ENCODE measurements at regions not wholly inside any gene's neighbourhood (a gene's known extent, or its start where the extent isn't known, plus 50 kb on each side); places are given as distances from the start of the nearest gene placed in this dataset.
A peak's percentile ranks its signal among the peaks of the same experiment; 100 is the strongest.
"Not testable (repeated sequence)": the region's sequence is repeated elsewhere in the genome, so short reads cannot be mapped to it uniquely, and the experiment has no call there.

DNA sequence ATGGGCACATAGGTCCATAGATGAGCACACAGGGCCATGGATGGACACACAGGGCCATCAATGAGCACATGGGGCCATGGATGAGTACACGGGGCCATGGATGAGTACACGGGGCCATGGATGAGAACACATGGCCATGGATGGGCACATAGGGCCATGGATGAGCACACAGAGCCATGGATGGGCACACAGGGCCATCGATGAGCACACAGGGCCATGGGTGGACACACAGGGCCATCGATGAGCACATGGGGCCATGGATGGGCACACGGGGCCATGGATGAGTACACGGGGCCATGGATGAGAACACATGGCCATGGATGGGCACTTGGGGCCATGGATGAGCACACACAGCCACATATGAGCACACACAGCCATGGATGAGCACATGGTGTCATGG lies 192.6 kb upstream of the HDAC4 start:
- no peaks in the 10 kb centered on the region for H3K27me3 ChIP-seq (ENCODE audit: insufficient read depth, low read length, poor library complexity, severe bottlenecking)
- Mint-ChIP-seq H3K36me3 (peaks cover 0 to 4% (median 0%) of the 10 kb centered on the region in 3 donors), H3K4me1 (peaks cover 0 to 4% (median 0%) of the 10 kb centered on the region in 3 donors), H3K4me3 (no peak overlapping the region), H3K27ac (no peak overlapping the region), H3K27me3 (peaks cover 0 to 5% of the 10 kb centered on the region in 2 donors), H3K9me3 (no peaks in the 10 kb centered on the region)
- no peaks in the 10 kb centered on the region for H3K36me3 ChIP-seq (ENCODE audit: insufficient read depth, low read length)
- ChIA-PET POLR2A (no interaction called here), CTCF (no interaction called here)
- no peaks in the 10 kb centered on the region for H3K9me3 ChIP-seq (ENCODE audit: low read length)
- no peak overlapping the region for H3K4me3 ChIP-seq (ENCODE audit: low read length)
- H3K27ac ChIP-seq (ENCODE audit: low read depth, low read length): no peak overlapping the region
- H3K4me1 ChIP-seq (ENCODE audit: insufficient read depth, low read length): no peaks in the 10 kb centered on the region
- DNase-seq: peak in 1 of 5 donors; percentile 6

DNA sequence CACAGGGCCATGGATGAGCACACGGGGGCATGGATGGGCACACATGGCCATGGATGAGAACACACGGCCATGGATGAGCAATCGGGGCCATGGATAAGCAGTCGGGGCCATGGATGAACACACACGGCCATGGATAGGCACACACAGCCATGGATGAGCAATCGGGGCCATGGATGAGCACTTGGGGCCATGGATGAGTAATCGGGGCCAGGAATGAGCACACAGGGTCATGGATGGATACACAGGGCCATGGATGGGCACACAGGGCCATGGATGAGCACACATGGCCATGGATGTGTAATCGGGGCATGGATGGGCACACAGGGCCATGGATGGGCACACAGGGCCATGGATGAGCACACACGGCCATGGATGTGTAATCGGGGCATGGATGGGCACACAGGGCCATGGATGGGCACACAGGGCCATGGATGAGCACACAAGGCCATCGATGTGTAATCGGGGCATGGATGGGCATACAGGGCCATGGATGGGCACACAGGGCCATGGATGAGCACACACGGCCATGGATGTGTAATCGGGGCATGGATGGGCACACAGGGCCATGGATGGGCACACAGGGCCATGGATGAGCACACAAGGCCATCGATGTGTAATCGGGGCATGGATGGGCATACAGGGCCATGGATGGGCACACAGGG lies 191.9 kb upstream of the HDAC4 start:
- H3K27me3 Mint-ChIP-seq: not testable (repeated sequence)

DNA sequence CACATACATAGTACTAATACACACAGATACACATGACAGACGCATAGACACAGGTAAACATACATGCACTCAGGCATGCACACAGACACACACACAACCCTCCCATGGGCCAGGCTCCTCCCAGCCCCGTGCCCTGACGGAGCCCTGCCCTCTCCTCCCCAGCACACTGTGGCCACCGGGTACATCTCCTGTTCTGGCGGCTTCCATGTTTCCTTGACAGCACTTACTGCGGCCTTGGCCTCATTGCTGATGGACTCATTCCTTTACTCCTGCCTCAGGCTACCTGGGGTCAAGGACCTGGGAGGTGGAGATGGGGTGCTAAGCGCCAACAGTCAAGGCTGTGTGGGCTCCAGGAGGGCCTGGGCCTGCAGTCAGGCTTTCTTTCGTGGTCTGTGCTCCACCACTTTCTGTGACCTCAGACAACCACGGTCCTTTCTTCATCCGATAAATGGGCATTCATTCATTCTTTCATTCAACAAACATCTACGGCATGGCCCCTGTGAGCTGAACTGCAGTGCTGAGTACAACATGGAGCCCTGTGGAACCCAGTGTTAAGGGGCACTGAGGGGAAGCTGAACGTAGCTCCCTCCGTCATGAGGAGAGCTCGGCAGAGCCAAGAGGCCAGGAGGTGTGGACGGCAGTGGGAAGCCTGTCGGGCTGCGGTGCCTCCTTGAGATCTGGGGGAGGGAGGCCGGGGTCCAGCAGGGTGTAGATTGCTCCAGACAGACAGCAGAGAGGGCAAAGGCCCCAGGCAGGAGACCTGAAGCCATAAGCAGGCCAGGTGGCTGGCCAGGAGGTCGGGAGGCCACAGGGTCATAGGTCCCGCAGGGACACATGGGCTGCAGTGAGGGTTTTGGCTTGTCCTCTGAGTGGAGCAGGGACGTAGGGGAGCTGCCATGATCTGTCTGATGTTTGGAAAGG lies 190.4 kb upstream of the HDAC4 start:
- Mint-ChIP-seq H3K4me1 (peaks cover 0 to 4% (median 0%) of the 10 kb centered on the region in 3 donors), H3K4me3 (no peak overlapping the region), H3K36me3 (peaks cover 0 to 4% (median 0%) of the 10 kb centered on the region in 3 donors), H3K9me3 (no peaks in the 10 kb centered on the region), H3K27ac (peak overlapping the region in 2 of 8 donors; percentile 5 to 7), H3K27me3 (peaks cover 5 to 12% of the 10 kb centered on the region in 2 donors)
- Histone ChIP-seq H3K4me1 (ENCODE audit: insufficient read depth, low read length) (no peaks in the 10 kb centered on the region), H3K36me3 (ENCODE audit: insufficient read depth, low read length) (no peaks in the 10 kb centered on the region), H3K27ac (ENCODE audit: low read depth, low read length) (no peak overlapping the region), H3K4me3 (ENCODE audit: low read length) (no peak overlapping the region), H3K9me3 (ENCODE audit: low read length) (no peaks in the 10 kb centered on the region), H3K27me3 (ENCODE audit: insufficient read depth, low read length, poor library complexity, severe bottlenecking) (no peaks in the 10 kb centered on the region)
- POLR2A ChIA-PET: no interaction called here
- CTCF ChIA-PET: no interaction called here
- peak in 1 of 5 donors; percentile 40 for DNase-seq

More for the DNA sequence above, 191.9 kb upstream of the HDAC4 start:
- DNase-seq: peak in 1 of 5 donors; percentile 21
- H3K36me3 ChIP-seq (ENCODE audit: insufficient read depth, low read length); H3K36me3 Mint-ChIP-seq; H3K9me3 ChIP-seq (ENCODE audit: low read length); CTCF ChIA-PET; POLR2A ChIA-PET; H3K27me3 ChIP-seq (ENCODE audit: insufficient read depth, low read length, poor library complexity, severe bottlenecking); H3K4me3 ChIP-seq (ENCODE audit: low read length); H3K4me1 Mint-ChIP-seq; H3K27ac Mint-ChIP-seq; H3K27ac ChIP-seq (ENCODE audit: low read depth, low read length); H3K4me1 ChIP-seq (ENCODE audit: insufficient read depth, low read length); H3K4me3 Mint-ChIP-seq; H3K9me3 Mint-ChIP-seq: not testable (repeated sequence)

DNA sequence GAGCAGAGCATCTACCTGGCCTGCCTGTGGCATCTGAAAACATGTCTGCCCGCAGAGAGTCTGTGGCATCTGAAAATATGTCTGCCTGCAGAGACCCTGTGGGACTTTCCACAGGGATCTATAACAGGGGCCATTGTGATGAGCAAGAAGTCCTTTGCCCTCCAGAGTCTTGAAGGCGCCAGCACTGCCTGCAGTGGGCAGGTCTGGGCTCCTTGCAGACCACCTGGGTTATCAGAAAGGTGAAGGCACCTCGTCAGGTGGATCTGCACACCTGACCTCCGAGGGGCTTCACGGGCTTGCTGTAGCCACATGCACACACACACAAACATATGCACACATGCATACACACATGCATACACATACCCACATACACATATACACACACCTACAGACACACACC lies 189.5 kb upstream of the HDAC4 start:
- H3K36me3 Mint-ChIP-seq: peaks cover 0 to 4% (median 0%) of the 10 kb centered on the region in 3 donors
- no peaks in the 10 kb centered on the region for H3K4me1 ChIP-seq (ENCODE audit: insufficient read depth, low read length)
- DNase-seq: no peak
- no peak overlapping the region for H3K27ac Mint-ChIP-seq
- H3K4me3 ChIP-seq (ENCODE audit: low read length): no peak overlapping the region
- no peak overlapping the region for H3K4me3 Mint-ChIP-seq
- no peaks in the 10 kb centered on the region for H3K9me3 ChIP-seq (ENCODE audit: low read length)
- no peak overlapping the region for H3K27ac ChIP-seq (ENCODE audit: low read depth, low read length)
- peaks cover 5 to 16% of the 10 kb centered on the region in 2 donors for H3K27me3 Mint-ChIP-seq
- ChIA-PET POLR2A (no interaction called here), CTCF (no interaction called here)
- no peaks in the 10 kb centered on the region for H3K36me3 ChIP-seq (ENCODE audit: insufficient read depth, low read length)
- no peaks in the 10 kb centered on the region for H3K27me3 ChIP-seq (ENCODE audit: insufficient read depth, low read length, poor library complexity, severe bottlenecking)
- H3K4me1 Mint-ChIP-seq: peaks cover 0 to 4% (median 0%) of the 10 kb centered on the region in 3 donors
- no peaks in the 10 kb centered on the region for H3K9me3 Mint-ChIP-seq

DNA sequence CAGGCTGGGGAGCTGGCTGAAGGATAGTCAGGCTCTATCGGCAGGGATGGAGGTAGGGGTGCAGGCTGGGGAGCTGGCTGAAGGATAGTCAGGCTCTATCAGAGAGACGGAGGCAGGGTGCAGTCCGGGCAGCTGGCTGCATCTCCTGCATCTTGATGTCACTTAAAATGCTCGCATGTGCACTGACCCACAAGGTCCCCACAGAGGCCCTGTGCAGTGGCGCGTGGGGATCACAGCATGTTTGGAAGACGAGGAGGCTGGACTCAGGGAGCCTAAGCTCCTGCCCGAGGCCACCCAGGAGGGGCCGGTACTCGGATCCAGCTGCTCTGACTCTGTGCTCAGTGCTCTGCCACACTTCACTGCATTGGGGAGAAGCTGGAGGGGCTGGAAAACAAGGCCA lies 189.0 kb upstream of the HDAC4 start:
- Histone ChIP-seq H3K36me3 (ENCODE audit: insufficient read depth, low read length) (no peaks in the 10 kb centered on the region), H3K9me3 (ENCODE audit: low read length) (no peaks in the 10 kb centered on the region), H3K4me1 (ENCODE audit: insufficient read depth, low read length) (no peaks in the 10 kb centered on the region), H3K27me3 (ENCODE audit: insufficient read depth, low read length, poor library complexity, severe bottlenecking) (no peaks in the 10 kb centered on the region), H3K4me3 (ENCODE audit: low read length) (no peak overlapping the region), H3K27ac (ENCODE audit: low read depth, low read length) (no peak overlapping the region)
- ChIA-PET CTCF (no interaction called here), POLR2A (no interaction called here)
- Mint-ChIP-seq H3K9me3 (no peaks in the 10 kb centered on the region), H3K27me3 (peaks cover 5 to 20% of the 10 kb centered on the region in 2 donors), H3K4me1 (peaks cover 0 to 4% (median 0%) of the 10 kb centered on the region in 3 donors), H3K4me3 (no peak overlapping the region), H3K36me3 (peaks cover 0 to 4% (median 0%) of the 10 kb centered on the region in 3 donors), H3K27ac (no peak overlapping the region)
- peak in 1 of 5 donors; percentile 46 for DNase-seq

DNA sequence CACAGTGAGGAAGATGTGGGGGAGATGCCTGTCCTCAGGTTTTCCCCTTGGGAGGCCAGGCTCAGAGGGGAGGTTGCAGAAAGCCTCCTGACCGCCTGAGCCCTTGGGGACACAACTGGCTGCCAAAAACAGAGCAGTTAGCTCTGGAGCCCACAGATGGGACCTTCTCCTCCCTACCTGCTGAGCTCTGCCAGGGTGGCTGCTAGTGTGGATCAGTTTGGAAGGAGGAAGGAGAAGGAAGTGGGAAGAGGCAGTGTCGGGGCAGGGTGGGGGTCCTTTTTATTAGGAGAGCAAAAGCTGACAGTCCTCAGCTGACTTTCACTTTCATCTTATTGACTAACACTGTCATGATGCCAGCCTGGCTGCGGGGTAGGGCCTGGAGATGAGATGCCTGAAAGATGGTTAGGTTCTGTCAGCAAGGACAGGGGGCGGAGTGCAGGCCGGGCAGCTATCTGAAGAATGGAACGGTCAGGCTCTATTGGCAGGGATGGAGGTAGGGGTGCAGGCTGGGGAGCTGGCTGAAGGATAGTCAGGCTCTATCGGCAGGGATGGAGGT lies 188.5 kb upstream of the HDAC4 start:
- CTCF ChIA-PET: no interaction called here
- H3K9me3 Mint-ChIP-seq: no peaks in the 10 kb centered on the region
- H3K27ac ChIP-seq (ENCODE audit: low read depth, low read length): no peak overlapping the region
- H3K27me3 Mint-ChIP-seq: peaks cover 7 to 20% of the 10 kb centered on the region in 2 donors
- peaks cover 0 to 4% (median 0%) of the 10 kb centered on the region in 3 donors for H3K4me1 Mint-ChIP-seq
- DNase-seq: no peak
- H3K27ac Mint-ChIP-seq: no peak overlapping the region
- peaks cover 0 to 4% (median 0%) of the 10 kb centered on the region in 3 donors for H3K36me3 Mint-ChIP-seq
- no peak overlapping the region for H3K4me3 Mint-ChIP-seq
- no peak overlapping the region for H3K4me3 ChIP-seq (ENCODE audit: low read length)
- H3K4me1 ChIP-seq (ENCODE audit: insufficient read depth, low read length): no peaks in the 10 kb centered on the region
- POLR2A ChIA-PET: no interaction called here
- no peaks in the 10 kb centered on the region for H3K36me3 ChIP-seq (ENCODE audit: insufficient read depth, low read length)
- H3K27me3 ChIP-seq (ENCODE audit: insufficient read depth, low read length, poor library complexity, severe bottlenecking): no peaks in the 10 kb centered on the region
- H3K9me3 ChIP-seq (ENCODE audit: low read length): no peaks in the 10 kb centered on the region

DNA sequence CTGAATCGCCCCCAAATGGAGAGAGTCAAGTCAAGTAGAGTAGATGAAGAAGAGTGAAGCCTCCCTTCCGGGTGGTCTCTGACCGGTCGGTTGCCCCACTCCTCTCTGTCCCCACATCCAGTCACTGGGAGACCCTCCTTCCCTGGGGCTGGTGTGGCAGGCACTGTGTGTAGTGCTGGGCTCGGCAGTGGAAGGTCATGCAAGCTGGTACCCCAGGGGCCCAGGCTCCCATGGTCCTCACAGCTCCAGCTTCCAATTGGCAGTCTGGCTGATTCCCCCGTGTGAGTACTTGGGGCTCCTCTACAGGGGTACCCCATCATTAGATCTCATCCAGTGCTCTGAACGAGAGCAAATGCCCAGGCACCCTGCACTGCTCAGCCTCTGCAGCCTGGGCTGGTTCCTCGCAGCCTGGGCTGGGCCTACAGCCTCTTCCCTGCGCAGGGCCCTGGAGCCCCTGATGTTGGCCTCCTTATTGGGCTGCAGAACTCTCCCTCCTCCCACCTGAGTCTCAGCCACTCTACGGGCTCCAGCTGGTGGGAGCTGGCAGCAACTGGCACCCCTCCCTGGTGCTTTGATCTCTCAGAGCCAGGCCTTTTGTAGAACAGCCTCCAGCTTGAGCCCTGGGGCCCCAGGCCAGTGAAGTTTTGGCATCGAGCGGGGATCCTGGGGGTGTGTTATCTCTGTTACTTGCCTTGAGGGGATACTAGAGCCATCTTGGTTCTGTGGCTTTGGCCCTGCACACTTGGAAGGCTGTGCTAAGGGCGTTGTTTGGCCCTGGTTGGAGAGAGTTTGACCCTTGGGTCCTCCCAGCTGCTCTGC lies 187.8 kb upstream of the HDAC4 start:
- no peaks in the 10 kb centered on the region for H3K9me3 Mint-ChIP-seq
- peaks cover 7 to 20% of the 10 kb centered on the region in 2 donors for H3K27me3 Mint-ChIP-seq
- H3K27ac Mint-ChIP-seq: no peak overlapping the region
- Histone ChIP-seq H3K36me3 (ENCODE audit: insufficient read depth, low read length) (no peaks in the 10 kb centered on the region), H3K4me3 (ENCODE audit: low read length) (no peak overlapping the region), H3K27ac (ENCODE audit: low read depth, low read length) (no peak overlapping the region), H3K9me3 (ENCODE audit: low read length) (no peaks in the 10 kb centered on the region), H3K4me1 (ENCODE audit: insufficient read depth, low read length) (no peaks in the 10 kb centered on the region), H3K27me3 (ENCODE audit: insufficient read depth, low read length, poor library complexity, severe bottlenecking) (no peaks in the 10 kb centered on the region)
- no peak overlapping the region for H3K4me3 Mint-ChIP-seq
- peaks cover 0 to 4% (median 0%) of the 10 kb centered on the region in 3 donors for H3K4me1 Mint-ChIP-seq
- DNase-seq: peak in 1 of 5 donors; percentile 18
- peaks cover 0 to 4% (median 0%) of the 10 kb centered on the region in 3 donors for H3K36me3 Mint-ChIP-seq
- ChIA-PET POLR2A (no interaction called here), CTCF (interaction anchor here (1.3 kb wide), 1 partner anchor 12 kb away, joined by 3 read pairs; no protein-coding TSS in a partner anchor)

All from CD8-positive, alpha-beta memory T cell (primary cell).